IMR-90 (cell line): ENCODE measurements at regions not wholly inside any gene's neighbourhood (a gene's known extent, or its start where the extent isn't known, plus 50 kb on each side); places are given as distances from the start of the nearest gene placed in this dataset.

Experiments used
- ATAC-seq: fragments of 200-7000 bp; cut with Tn5 transposase; 2 replicates; pipeline ENCODE4 v1.9.1; 2020; ENCODE audit warnings: low read depth, mild to moderate bottlenecking, moderate library complexity
- BruUV-seq: library from RNA; stranded (reverse); fragments of 400-500 nt; replicated peaks from 2 replicates; lab custom pipeline; 2021; lab: Mats Ljungman, UMichigan
- CTCF ChIA-PET: fragments of 300-600 bp; formaldehyde crosslinking; extraction: SDS; loops from one replicate; lab custom pipeline; 2021; ENCODE audit warnings: antibody characterized with exemption; lab: Yijun Ruan, JAX
- POLR2A ChIA-PET: fragments of 300-600 bp; sonication (Branson Sonifier 250); formaldehyde crosslinking; loops from one replicate; lab custom pipeline; 2022; ENCODE audit warnings: antibody characterized with exemption; ENCODE audit not compliant: unreplicated experiment; lab: Charles Lee
- DNase-seq: peaks from one replicate; pipeline ENCODE4 v3.0.0; 2013
- H2AFZ ChIP-seq: replicated peaks from 2 replicates; pipeline ENCODE3; 2013; ENCODE audit warnings: low read length, mild to moderate bottlenecking; ENCODE audit not compliant: poor library complexity
- H2AK5ac ChIP-seq: 2 replicates; pipeline ENCODE4 v1.6.1; 2013; ENCODE audit warnings: low read depth, low read length, inconsistent platforms
- H2AK9ac ChIP-seq: replicated peaks from 2 replicates; pipeline ENCODE3; 2013; ENCODE audit warnings: mild to moderate bottlenecking, low read depth, low read length, moderate library complexity; ENCODE audit not compliant: poor library complexity
- H2BK120ac ChIP-seq: 2 replicates; pipeline ENCODE4 v1.6.1; 2013; ENCODE audit warnings: low read depth, low read length, inconsistent platforms
- H2BK15ac ChIP-seq: 3 replicates; pipeline ENCODE4 v1.6.1; 2013; ENCODE audit warnings: low read depth, low read length, inconsistent platforms
- H2BK20ac ChIP-seq: 2 replicates; pipeline ENCODE4 v1.6.1; 2013; ENCODE audit warnings: low read depth, mild to moderate bottlenecking, inconsistent platforms, low read length, moderate library complexity
- H2BK5ac ChIP-seq: 2 replicates; pipeline ENCODE4 v1.6.1; 2013; ENCODE audit warnings: mild to moderate bottlenecking, low read depth, low read length, inconsistent platforms; ENCODE audit not compliant: poor library complexity, severe bottlenecking
- H3K14ac ChIP-seq: replicated peaks from 2 replicates; pipeline ENCODE4 v1.6.1; 2013; ENCODE audit warnings: low read depth, low read length, inconsistent platforms
- H3K18ac ChIP-seq: 2 replicates; pipeline ENCODE4 v1.6.1; 2013; ENCODE audit warnings: low read depth, low read length, control low read depth
- H3K23ac ChIP-seq: 2 replicates; pipeline ENCODE4 v1.6.1; 2013; ENCODE audit warnings: low read depth, low read length, inconsistent platforms
- H3K27ac ChIP-seq: 2 replicates; pipeline ENCODE4 v1.5.1; 2013; ENCODE audit warnings: mild to moderate bottlenecking, control low read depth, low read length; ENCODE audit not compliant: insufficient read depth
- H3K27me3 ChIP-seq: 2 replicates; pipeline ENCODE4 v1.6.1; 2013; ENCODE audit warnings: low read length; ENCODE audit not compliant: control insufficient read depth, insufficient read depth
- H3K36me3 ChIP-seq: 2 replicates; pipeline ENCODE4 v1.6.1; 2013; ENCODE audit warnings: low read length, mixed read lengths; ENCODE audit not compliant: control insufficient read depth, insufficient read depth
- H3K4ac ChIP-seq: 2 replicates; pipeline ENCODE4 v1.6.1; 2013; ENCODE audit warnings: low read depth, low read length, inconsistent platforms
- H3K4me1 ChIP-seq: 2 replicates; pipeline ENCODE4 v1.6.1; 2013; ENCODE audit warnings: low read length, mixed read lengths; ENCODE audit not compliant: control insufficient read depth, insufficient read depth
- H3K4me2 ChIP-seq: 2 replicates; pipeline ENCODE4 v1.6.1; 2013; ENCODE audit warnings: low read depth, mild to moderate bottlenecking, control low read depth, low read length, moderate library complexity
- H3K4me3 ChIP-seq: 2 replicates; pipeline ENCODE4 v1.5.1; 2013; ENCODE audit warnings: low read depth, mild to moderate bottlenecking, control low read depth, low read length, moderate library complexity; ENCODE audit not compliant: insufficient read depth
- H3K56ac ChIP-seq: 2 replicates; pipeline ENCODE4 v1.6.1; 2013; ENCODE audit warnings: low read length, inconsistent platforms; ENCODE audit not compliant: insufficient read depth; ENCODE audit errors: extremely low read depth
- H3K79me1 ChIP-seq, 2 experiments: 2 replicates each; pipeline ENCODE4 v1.6.1; 2013; ENCODE audit warnings: low read length in 2 of 2, inconsistent platforms in 1 of 2, low read depth in 1 of 2
- H3K9ac ChIP-seq: 2 replicates; pipeline ENCODE4 v1.6.1; 2013; ENCODE audit warnings: low read depth, low read length, control low read depth
- H3K9me1 ChIP-seq: 2 replicates; pipeline ENCODE4 v1.6.1; 2013; ENCODE audit warnings: low read length, inconsistent platforms; ENCODE audit not compliant: insufficient read depth
- H3K9me3 ChIP-seq: 2 replicates; pipeline ENCODE4 v1.6.1; 2013; ENCODE audit warnings: low read length; ENCODE audit not compliant: control insufficient read depth, insufficient read depth
- H4K20me1 ChIP-seq: 2 replicates; pipeline ENCODE4 v1.6.1; 2013; ENCODE audit warnings: low read length, inconsistent platforms; ENCODE audit not compliant: insufficient read depth
- H4K5ac ChIP-seq: 2 replicates; pipeline ENCODE4 v1.6.1; 2013; ENCODE audit warnings: mild to moderate bottlenecking, low read depth, low read length, control low read depth
- H4K8ac ChIP-seq, 2 experiments: 2 replicates each; pipeline ENCODE4 v1.6.1; 2013; ENCODE audit warnings: low read depth in 2 of 2, low read length in 2 of 2, control low read depth in 1 of 2, inconsistent platforms in 1 of 2
- H4K91ac ChIP-seq: 2 replicates; pipeline ENCODE4 v1.6.1; 2013; ENCODE audit warnings: low read depth, low read length, inconsistent platforms; ENCODE audit not compliant: insufficient read depth
- BHLHE40 ChIP-seq: fragments of 150-350 bp; IDR thresholded peaks from 2 replicates; pipeline ENCODE4 v1.6.1; 2016; ENCODE audit warnings: mild to moderate bottlenecking, low read depth, low read length
- CEBPB ChIP-seq: IDR thresholded peaks from 2 replicates; pipeline ENCODE4 v1.6.1; 2012; ENCODE audit warnings: low read depth, low read length, improper control_type of control experiment
- CHD1 ChIP-seq: IDR thresholded peaks from 2 replicates; pipeline ENCODE4 v1.6.1; 2012; ENCODE audit warnings: low read depth, low read length, improper control_type of control experiment
- NFE2L2 ChIP-seq: fragments of 150-350 bp; IDR thresholded peaks from 2 replicates; pipeline ENCODE4 v1.6.1; 2016; ENCODE audit warnings: low read depth, mild to moderate bottlenecking, low read length
- RCOR1 ChIP-seq: IDR thresholded peaks from 2 replicates; pipeline ENCODE4 v1.6.1; 2012; ENCODE audit warnings: mild to moderate bottlenecking, low read length, improper control_type of control experiment; ENCODE audit not compliant: insufficient replicate concordance
- RFX5 ChIP-seq: IDR thresholded peaks from 2 replicates; pipeline ENCODE4 v1.8.0; 2012; ENCODE audit warnings: low read depth, mild to moderate bottlenecking, low read length, moderate library complexity
- SMC3 ChIP-seq: fragments of 150-350 bp; IDR thresholded peaks from 2 replicates; pipeline ENCODE4 v1.6.1; 2016; ENCODE audit warnings: low read depth, mild to moderate bottlenecking, antibody characterized with exemption, low read length, moderate library complexity
- WGBS, 2 experiments: methylation state at CpG; one replicate each; pipeline versions ENCODE4 v1.1.5 to v1.1.7; 2013; ENCODE audit warnings: missing lambda C conversion rate in 2 of 2; ENCODE audit not compliant: insufficient read length in 1 of 2; ENCODE audit errors: extremely low coverage in 2 of 2; 5-methylcytosine and 5-hydroxymethylcytosine counted together
- dilution Hi-C: fragments of 300-500 bp; cut with HindIII; formaldehyde crosslinking; loops from one replicate; pipeline ENCODE4 v1.14.3; 2018; ENCODE audit warnings: low sequenced_read_pairs; ENCODE audit not compliant: unreplicated experiment
- in situ Hi-C: fragments of 300-500 bp; cut with MboI; formaldehyde crosslinking; loops from 3 replicates; pipeline ENCODE4 v1.14.3; 2019; ENCODE audit warnings: low sequenced_read_pairs, inconsistent platforms, mixed read lengths
- intact Hi-C: fragments of 100-400 bp; cut with micrococcal nuclease; formaldehyde crosslinking; loops from 2 replicates; pipeline ENCODE4 v1.10.0; 2022
- TF ChIP-seq, protein P1 (sequence below): conservative IDR thresholded peaks from 2 replicates; pipeline ENCODE4 v1.5.1; 2012; ENCODE audit warnings: mild to moderate bottlenecking, low read depth, low read length, improper control_type of control experiment
- TF ChIP-seq, protein P2 (sequence below): fragments of 150-350 bp; IDR thresholded peaks from 2 replicates; pipeline ENCODE4 v1.6.1; 2016; ENCODE audit warnings: low read depth, mild to moderate bottlenecking, low read length, moderate library complexity, borderline replicate concordance

DNA sequence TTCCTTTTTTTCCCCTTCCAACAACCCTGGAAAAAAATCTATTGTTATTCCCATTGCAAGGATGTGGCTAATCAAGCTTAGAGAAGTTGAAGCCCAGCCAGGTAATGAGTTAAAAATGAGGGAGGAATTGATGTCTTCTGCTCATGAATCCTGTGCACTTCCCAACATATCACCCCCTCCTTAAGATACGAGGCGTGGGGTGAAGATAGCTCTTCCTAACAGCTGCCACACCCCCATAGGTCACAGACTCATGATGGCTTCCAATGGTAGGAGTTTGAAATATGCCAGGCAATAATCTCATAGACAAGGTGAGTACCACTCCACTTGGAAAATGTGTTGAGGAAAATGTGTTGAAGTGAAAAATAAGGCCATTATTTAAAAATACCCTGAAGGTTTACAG lies 71.3 kb upstream of the HECW1 start:
- Histone ChIP-seq H3K27me3 (no peaks in the 10 kb centered on the region), H2BK5ac (no peak overlapping the region), H3K4ac (no peak overlapping the region), H2AK5ac (no peak overlapping the region), H3K4me2 (no peak overlapping the region), H2BK20ac (no peak overlapping the region), H3K23ac (no peak overlapping the region), H4K20me1 (no peaks in the 10 kb centered on the region), H3K79me1 (no peaks in the 10 kb centered on the region), H3K56ac (no peak overlapping the region), H3K9ac (no peak overlapping the region), H3K27ac (no peak overlapping the region), H3K18ac (no peak overlapping the region), H3K9me3 (no peaks in the 10 kb centered on the region), H2AFZ (no peak overlapping the region), H3K4me1 (no peaks in the 10 kb centered on the region; the same call in 1 of the 2 replicates), H3K36me3 (no peaks in the 10 kb centered on the region), H3K9me1 (no peaks in the 10 kb centered on the region), H2BK15ac (no peak overlapping the region), H2AK9ac (no peak overlapping the region), H4K91ac (no peak overlapping the region), H4K8ac (no peak overlapping the region), H3K14ac (no peak overlapping the region), H2BK120ac (no peak overlapping the region), H4K5ac (no peak overlapping the region), H3K4me3 (no peak overlapping the region)
- ChIA-PET POLR2A (no interaction called here), CTCF (no interaction called here)
- intact Hi-C loops: no loop called here
- WGBS, 2 experiments: no CpG with 5 or more reads among the region's 2 CpGs
- ATAC-seq: no peak
- no TSS peak for BruUV-seq
- in situ Hi-C loops: no loop called here
- dilution Hi-C loops: no loop called here
- no peak for TF ChIP-seq CHD1
- no peak for TF ChIP-seq CEBPB
- TF ChIP-seq BHLHE40: no peak
- TF ChIP-seq, protein P1, sequence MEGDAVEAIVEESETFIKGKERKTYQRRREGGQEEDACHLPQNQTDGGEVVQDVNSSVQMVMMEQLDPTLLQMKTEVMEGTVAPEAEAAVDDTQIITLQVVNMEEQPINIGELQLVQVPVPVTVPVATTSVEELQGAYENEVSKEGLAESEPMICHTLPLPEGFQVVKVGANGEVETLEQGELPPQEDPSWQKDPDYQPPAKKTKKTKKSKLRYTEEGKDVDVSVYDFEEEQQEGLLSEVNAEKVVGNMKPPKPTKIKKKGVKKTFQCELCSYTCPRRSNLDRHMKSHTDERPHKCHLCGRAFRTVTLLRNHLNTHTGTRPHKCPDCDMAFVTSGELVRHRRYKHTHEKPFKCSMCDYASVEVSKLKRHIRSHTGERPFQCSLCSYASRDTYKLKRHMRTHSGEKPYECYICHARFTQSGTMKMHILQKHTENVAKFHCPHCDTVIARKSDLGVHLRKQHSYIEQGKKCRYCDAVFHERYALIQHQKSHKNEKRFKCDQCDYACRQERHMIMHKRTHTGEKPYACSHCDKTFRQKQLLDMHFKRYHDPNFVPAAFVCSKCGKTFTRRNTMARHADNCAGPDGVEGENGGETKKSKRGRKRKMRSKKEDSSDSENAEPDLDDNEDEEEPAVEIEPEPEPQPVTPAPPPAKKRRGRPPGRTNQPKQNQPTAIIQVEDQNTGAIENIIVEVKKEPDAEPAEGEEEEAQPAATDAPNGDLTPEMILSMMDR: no peak
- TF ChIP-seq RCOR1: no peak
- no peak for TF ChIP-seq RFX5
- no peak for TF ChIP-seq SMC3
- TF ChIP-seq, protein P2, sequence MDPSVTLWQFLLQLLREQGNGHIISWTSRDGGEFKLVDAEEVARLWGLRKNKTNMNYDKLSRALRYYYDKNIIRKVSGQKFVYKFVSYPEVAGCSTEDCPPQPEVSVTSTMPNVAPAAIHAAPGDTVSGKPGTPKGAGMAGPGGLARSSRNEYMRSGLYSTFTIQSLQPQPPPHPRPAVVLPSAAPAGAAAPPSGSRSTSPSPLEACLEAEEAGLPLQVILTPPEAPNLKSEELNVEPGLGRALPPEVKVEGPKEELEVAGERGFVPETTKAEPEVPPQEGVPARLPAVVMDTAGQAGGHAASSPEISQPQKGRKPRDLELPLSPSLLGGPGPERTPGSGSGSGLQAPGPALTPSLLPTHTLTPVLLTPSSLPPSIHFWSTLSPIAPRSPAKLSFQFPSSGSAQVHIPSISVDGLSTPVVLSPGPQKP: no peak
- no peak for TF ChIP-seq NFE2L2
- DNase-seq: no peak
